B cell (primary cell): ENCODE measurements at regions not wholly inside any gene's neighbourhood (a gene's known extent, or its start where the extent isn't known, plus 50 kb on each side); places are given as distances from the start of the nearest gene placed in this dataset.

Source experiments
- ATAC-seq: fragments of 200-7000 bp; cut with Tn5 transposase; one replicate; pipeline ENCODE4 v1.10.0; 2021; ENCODE audit warnings: low read depth, mild to moderate bottlenecking, moderate number of reproducible peaks, moderate library complexity
- CTCF ChIA-PET: fragments of 350-600 bp; sonication (Branson Sonifier 250); formaldehyde crosslinking; loops from one replicate; lab custom pipeline; 2021; ENCODE audit warnings: antibody characterized with exemption, inconsistent platforms; lab: Charles Lee
- POLR2A ChIA-PET: fragments of 350-600 bp; sonication (Branson Sonifier 250); formaldehyde crosslinking; loops from one replicate; lab custom pipeline; 2021; ENCODE audit warnings: antibody characterized with exemption; lab: Charles Lee
- DNase-seq: peaks from one replicate; pipeline ENCODE4 v3.0.0; 2013
- H2AFZ ChIP-seq: 2 replicates; pipeline ENCODE4 v1.6.1; 2012; ENCODE audit warnings: mild to moderate bottlenecking, low read depth, low read length; ENCODE audit not compliant: insufficient read depth, poor library complexity, severe bottlenecking
- H3K27ac ChIP-seq, 2 donors: 1 replicate in 1 of 2; 2 replicates in 1 of 2; pipeline ENCODE4 v1.5.1; 2012 to 2013; ENCODE audit warnings: low read length in 2 of 2, mild to moderate bottlenecking in 2 of 2, moderate library complexity in 1 of 2
- H3K27me3 ChIP-seq, 4 experiments: fragments of 200-600 bp in 1 of 4; sonication (generic) in 1 of 4; replicated peaks in 1 of 4; 1 replicate in 2 of 4; 2 replicates in 2 of 4; pipeline versions ENCODE4 v1.6.1 to v1.7.0; 2013 to 2016; ENCODE audit warnings: low read length in 3 of 4, mild to moderate bottlenecking in 2 of 4, mixed read lengths in 1 of 4, moderate library complexity in 1 of 4; ENCODE audit not compliant: insufficient read depth in 4 of 4, control insufficient read depth in 3 of 4; ENCODE audit errors: control extremely low read depth in 1 of 4
- H3K36me3 ChIP-seq, 2 experiments: replicated peaks in 1 of 2; 1 replicate in 1 of 2; 2 replicates in 1 of 2; pipeline versions ENCODE4 v1.6.1 to v1.7.1; 2013; ENCODE audit warnings: low read length in 1 of 2; ENCODE audit not compliant: insufficient read depth in 2 of 2, control insufficient read depth in 1 of 2; ENCODE audit errors: control extremely low read depth in 1 of 2, extremely low read depth in 1 of 2
- H3K4me1 ChIP-seq, 2 donors: fragments of 200-600 bp in 1 of 2; sonication (generic) in 1 of 2; 1 replicate in 1 of 2; 2 replicates in 1 of 2; pipeline versions ENCODE4 v1.5.1 to v1.6.1; 2013 to 2017; ENCODE audit warnings: low read length in 2 of 2; ENCODE audit not compliant: control insufficient read depth in 2 of 2, insufficient read depth in 2 of 2
- H3K4me2 ChIP-seq: replicated peaks from 2 replicates; pipeline ENCODE3; 2012; ENCODE audit warnings: mild to moderate bottlenecking, low read depth, low read length; ENCODE audit not compliant: poor library complexity, severe bottlenecking
- H3K4me3 ChIP-seq, 5 experiments: fragments of 200-600 bp in 1 of 5; sonication (generic) in 1 of 5; 1 replicate in 3 of 5; 2 replicates in 2 of 5; pipeline versions ENCODE4 v1.5.1 to v1.7.0; 2011 to 2016; ENCODE audit warnings: low read length in 4 of 5, mild to moderate bottlenecking in 4 of 5, low read depth in 2 of 5, control low read depth in 1 of 5, moderate library complexity in 1 of 5; ENCODE audit not compliant: insufficient read depth in 1 of 5; ENCODE audit errors: control extremely low read depth in 1 of 5, extremely low read depth in 1 of 5
- H3K79me2 ChIP-seq: fragments of 200-600 bp; sonication (generic); one replicate; pipeline ENCODE4 v1.6.0; 2016; ENCODE audit warnings: low read length; ENCODE audit not compliant: control insufficient read depth, insufficient read depth
- H3K9ac ChIP-seq: fragments of 200-600 bp; sonication (generic); 2 replicates; pipeline ENCODE4 v1.6.1; 2017; ENCODE audit warnings: mild to moderate bottlenecking, low read length, moderate library complexity
- H3K9me3 ChIP-seq, 3 donors: one replicate each; pipeline versions ENCODE4 v1.6.1 to v1.7.1; 2013; ENCODE audit warnings: low read length in 2 of 3; ENCODE audit not compliant: control insufficient read depth in 2 of 3, insufficient read depth in 1 of 3; ENCODE audit errors: control extremely low read depth in 1 of 3
- H4K20me1 ChIP-seq: 2 replicates; pipeline ENCODE4 v1.6.0; 2012; ENCODE audit warnings: mild to moderate bottlenecking, low read length; ENCODE audit not compliant: insufficient read depth, control insufficient read depth, poor library complexity, severe bottlenecking
- H3K27ac Mint-ChIP-seq: one replicate; pipeline ENCODE4 v1.8.0; 2021; ENCODE audit warnings: mixed read lengths
- H3K27me3 Mint-ChIP-seq: one replicate; pipeline ENCODE4 v1.8.0; 2021; ENCODE audit warnings: mixed read lengths
- H3K4me1 Mint-ChIP-seq: one replicate; pipeline ENCODE4 v1.8.0; 2021; ENCODE audit warnings: mixed read lengths
- H3K4me3 Mint-ChIP-seq: one replicate; pipeline ENCODE4 v1.8.0; 2021; ENCODE audit warnings: mixed read lengths
- H3K9me3 Mint-ChIP-seq: one replicate; pipeline ENCODE4 v1.8.0; 2022; ENCODE audit warnings: mixed read lengths; ENCODE audit not compliant: insufficient read depth
- CTCF ChIP-seq: fragments of 200-600 bp; IDR thresholded peaks from one replicate; pipeline ENCODE4 v1.8.0; 2022; ENCODE audit warnings: antibody characterized with exemption, mild to moderate bottlenecking
- EZH2 ChIP-seq: IDR thresholded peaks from 2 replicates; pipeline ENCODE4 v1.6.1; 2012; ENCODE audit warnings: borderline replicate concordance, low read depth, mild to moderate bottlenecking, moderate library complexity, low read length; ENCODE audit not compliant: insufficient read depth, poor library complexity, severe bottlenecking
- WGBS: methylation state at CpG from one replicate; pipeline ENCODE4 v1.1.5; 2013; ENCODE audit warnings: missing lambda C conversion rate; ENCODE audit not compliant: insufficient coverage; 5-methylcytosine and 5-hydroxymethylcytosine counted together
- intact Hi-C: fragments of 100-400 bp; cut with micrococcal nuclease; formaldehyde crosslinking; loops from one replicate; pipeline ENCODE4 v1.10.0; 2022

- TF ChIP-seq CTCF = no peak
- no peak for TF ChIP-seq EZH2
Observed at GRCh38 chr13:65719831-65720230, 1510.3 kb downstream of the PCDH9 start.

GRCh38 chr13:65710514-65710913, 1519.6 kb downstream of the PCDH9 start:
- no peak overlapping the region for H3K4me3 Mint-ChIP-seq
- intact Hi-C loops = no loop called here
- peaks cover 2% of the 10 kb centered on the region for H3K9me3 Mint-ChIP-seq

More at GRCh38 chr13:65719831-65720230, 1510.3 kb downstream of the PCDH9 start:
- DNase-seq (no peak), ATAC-seq (no peak)
- no peak overlapping the region for H3K4me3 ChIP-seq
- H3K27me3 ChIP-seq = no peaks in the 10 kb centered on the region
- no peaks in the 10 kb centered on the region for H3K9me3 ChIP-seq
- H2AFZ ChIP-seq = no peak overlapping the region
- H3K27ac ChIP-seq = no peak overlapping the region
- no peaks in the 10 kb centered on the region for H3K4me1 ChIP-seq
- no peak overlapping the region for H3K9ac ChIP-seq
- Mint-ChIP-seq H3K27ac (no peak overlapping the region), H3K4me1 (no peaks in the 10 kb centered on the region), H3K27me3 (no peaks in the 10 kb centered on the region), H3K9me3 (no peaks in the 10 kb centered on the region), H3K4me3 (no peak overlapping the region)
- ChIA-PET CTCF (no interaction called here), POLR2A (no interaction called here)
- H3K4me2 ChIP-seq = no peak overlapping the region
- no peaks in the 10 kb centered on the region for H3K79me2 ChIP-seq
- H3K36me3 ChIP-seq = no peaks in the 10 kb centered on the region
- H4K20me1 ChIP-seq = no peaks in the 10 kb centered on the region
- no CpG with 5 or more reads among the region's 2 CpGs for WGBS
- intact Hi-C loops = no loop called here

More at GRCh38 chr13:65710514-65710913, 1519.6 kb downstream of the PCDH9 start:
- DNase-seq (no peak), ATAC-seq (no peak)
- TF ChIP-seq EZH2 (no peak), CTCF (no peak)
- no peak overlapping the region for H3K27ac ChIP-seq
- H2AFZ ChIP-seq = no peak overlapping the region
- CTCF ChIA-PET = no interaction called here
- no peaks in the 10 kb centered on the region for H3K27me3 ChIP-seq
- WGBS = no CpG with 5 or more reads among the region's 4 CpGs
- H4K20me1 ChIP-seq = no peaks in the 10 kb centered on the region
- no peaks in the 10 kb centered on the region for H3K79me2 ChIP-seq
- H3K36me3 ChIP-seq = no peaks in the 10 kb centered on the region
- POLR2A ChIA-PET = no interaction called here
- H3K4me3 ChIP-seq = no peak overlapping the region
- no peak overlapping the region for H3K9ac ChIP-seq
- peaks cover 0 to 4% (median 0%) of the 10 kb centered on the region in 3 donors for H3K9me3 ChIP-seq
- no peak overlapping the region for H3K4me2 ChIP-seq
- Mint-ChIP-seq H3K4me1 (no peaks in the 10 kb centered on the region), H3K27me3 (no peaks in the 10 kb centered on the region), H3K27ac (no peak overlapping the region)
- no peaks in the 10 kb centered on the region for H3K4me1 ChIP-seq
